GM12878 (cell line): ENCODE measurements at regions not wholly inside any gene's neighbourhood (a gene's known extent, or its start where the extent isn't known, plus 50 kb on each side); places are given as distances from the start of the nearest gene placed in this dataset.

Source experiments
- IRF5 ChIP-seq: fragments of 450-650 bp; IDR thresholded peaks from 2 replicates; pipeline ENCODE4 v1.6.1; 2017; ENCODE audit warnings: borderline replicate concordance
- POLR2A ChIP-seq: IDR thresholded peaks from 2 replicates; pipeline ENCODE4 v1.6.1; 2011; ENCODE audit warnings: low read depth, mild to moderate bottlenecking, low read length
- TF ChIP-seq, protein P1 (sequence below): fragments of 450-650 bp; formaldehyde crosslinking; IDR thresholded peaks from 2 replicates; pipeline ENCODE4 v1.4.0; 2020; ENCODE audit warnings: mild to moderate bottlenecking, moderate library complexity
- TF ChIP-seq, protein P2 (sequence below), 3 experiments: IDR thresholded peaks in 2 of 3; conservative IDR thresholded peaks in 1 of 3; 2 replicates each; pipeline ENCODE4 v1.5.1; 2011; ENCODE audit warnings: low read depth in 3 of 3, low read length in 3 of 3, mild to moderate bottlenecking in 3 of 3, control low read depth in 2 of 3, moderate library complexity in 2 of 3, inconsistent platforms in 1 of 3, mixed read lengths in 1 of 3; ENCODE audit not compliant: control insufficient read depth in 2 of 3, insufficient read depth in 1 of 3; ENCODE audit errors: extremely low read depth in 1 of 3
- TF ChIP-seq, protein P3 (sequence below): IDR thresholded peaks from 2 replicates; pipeline ENCODE4 v1.6.1; 2012; ENCODE audit warnings: low read depth, low read length, improper control_type of control experiment

DNA sequence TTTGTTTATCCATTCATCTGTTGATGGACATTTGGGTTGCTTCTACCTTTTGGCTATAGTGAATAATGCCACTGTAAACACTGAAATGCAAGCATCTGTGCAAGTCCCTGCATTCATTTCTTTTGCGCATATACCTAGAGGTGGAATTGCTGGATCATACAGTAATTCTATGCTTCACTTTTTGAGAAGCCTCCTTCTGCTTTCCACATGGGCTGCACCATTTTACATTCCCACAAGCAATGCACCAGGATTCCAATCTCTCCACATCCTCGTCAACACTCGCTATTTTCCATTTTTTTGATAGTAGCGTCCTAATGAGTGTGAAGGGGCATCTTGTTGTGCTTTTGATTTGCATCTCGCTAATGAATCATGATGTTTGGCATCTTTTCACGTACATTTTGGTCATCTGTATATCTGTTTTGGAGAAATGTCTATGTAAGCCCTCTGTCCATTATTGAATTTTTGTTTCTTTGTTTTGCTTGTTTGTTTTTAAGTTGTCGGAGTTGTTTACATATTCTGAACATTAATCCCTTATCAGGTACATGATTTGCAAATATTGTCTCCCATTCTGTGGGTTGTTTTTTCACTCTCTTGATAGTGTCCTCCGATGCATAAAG lies 335.4 kb downstream of the RRAGC start:
- TF ChIP-seq, protein P1, sequence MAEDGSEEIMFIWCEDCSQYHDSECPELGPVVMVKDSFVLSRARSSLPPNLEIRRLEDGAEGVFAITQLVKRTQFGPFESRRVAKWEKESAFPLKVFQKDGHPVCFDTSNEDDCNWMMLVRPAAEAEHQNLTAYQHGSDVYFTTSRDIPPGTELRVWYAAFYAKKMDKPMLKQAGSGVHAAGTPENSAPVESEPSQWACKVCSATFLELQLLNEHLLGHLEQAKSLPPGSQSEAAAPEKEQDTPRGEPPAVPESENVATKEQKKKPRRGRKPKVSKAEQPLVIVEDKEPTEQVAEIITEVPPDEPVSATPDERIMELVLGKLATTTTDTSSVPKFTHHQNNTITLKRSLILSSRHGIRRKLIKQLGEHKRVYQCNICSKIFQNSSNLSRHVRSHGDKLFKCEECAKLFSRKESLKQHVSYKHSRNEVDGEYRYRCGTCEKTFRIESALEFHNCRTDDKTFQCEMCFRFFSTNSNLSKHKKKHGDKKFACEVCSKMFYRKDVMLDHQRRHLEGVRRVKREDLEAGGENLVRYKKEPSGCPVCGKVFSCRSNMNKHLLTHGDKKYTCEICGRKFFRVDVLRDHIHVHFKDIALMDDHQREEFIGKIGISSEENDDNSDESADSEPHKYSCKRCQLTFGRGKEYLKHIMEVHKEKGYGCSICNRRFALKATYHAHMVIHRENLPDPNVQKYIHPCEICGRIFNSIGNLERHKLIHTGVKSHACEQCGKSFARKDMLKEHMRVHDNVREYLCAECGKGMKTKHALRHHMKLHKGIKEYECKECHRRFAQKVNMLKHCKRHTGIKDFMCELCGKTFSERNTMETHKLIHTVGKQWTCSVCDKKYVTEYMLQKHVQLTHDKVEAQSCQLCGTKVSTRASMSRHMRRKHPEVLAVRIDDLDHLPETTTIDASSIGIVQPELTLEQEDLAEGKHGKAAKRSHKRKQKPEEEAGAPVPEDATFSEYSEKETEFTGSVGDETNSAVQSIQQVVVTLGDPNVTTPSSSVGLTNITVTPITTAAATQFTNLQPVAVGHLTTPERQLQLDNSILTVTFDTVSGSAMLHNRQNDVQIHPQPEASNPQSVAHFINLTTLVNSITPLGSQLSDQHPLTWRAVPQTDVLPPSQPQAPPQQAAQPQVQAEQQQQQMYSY (CRISPR knock-in tag) = no peak
- TF ChIP-seq, protein P2, sequence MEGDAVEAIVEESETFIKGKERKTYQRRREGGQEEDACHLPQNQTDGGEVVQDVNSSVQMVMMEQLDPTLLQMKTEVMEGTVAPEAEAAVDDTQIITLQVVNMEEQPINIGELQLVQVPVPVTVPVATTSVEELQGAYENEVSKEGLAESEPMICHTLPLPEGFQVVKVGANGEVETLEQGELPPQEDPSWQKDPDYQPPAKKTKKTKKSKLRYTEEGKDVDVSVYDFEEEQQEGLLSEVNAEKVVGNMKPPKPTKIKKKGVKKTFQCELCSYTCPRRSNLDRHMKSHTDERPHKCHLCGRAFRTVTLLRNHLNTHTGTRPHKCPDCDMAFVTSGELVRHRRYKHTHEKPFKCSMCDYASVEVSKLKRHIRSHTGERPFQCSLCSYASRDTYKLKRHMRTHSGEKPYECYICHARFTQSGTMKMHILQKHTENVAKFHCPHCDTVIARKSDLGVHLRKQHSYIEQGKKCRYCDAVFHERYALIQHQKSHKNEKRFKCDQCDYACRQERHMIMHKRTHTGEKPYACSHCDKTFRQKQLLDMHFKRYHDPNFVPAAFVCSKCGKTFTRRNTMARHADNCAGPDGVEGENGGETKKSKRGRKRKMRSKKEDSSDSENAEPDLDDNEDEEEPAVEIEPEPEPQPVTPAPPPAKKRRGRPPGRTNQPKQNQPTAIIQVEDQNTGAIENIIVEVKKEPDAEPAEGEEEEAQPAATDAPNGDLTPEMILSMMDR (IDR thresholded peaks at IDR 0.05 in 2 of 3, conservative IDR thresholded peaks at IDR 0.05 in 1 of 3; ENCODE audit: control insufficient read depth in 2 of 3, extremely low read depth in 1 of 3, insufficient read depth in 1 of 3, low read depth in 3 of 3, low read length in 3 of 3) = no peak
- TF ChIP-seq IRF5 = no peak
- TF ChIP-seq POLR2A = no peak
- TF ChIP-seq, protein P3, sequence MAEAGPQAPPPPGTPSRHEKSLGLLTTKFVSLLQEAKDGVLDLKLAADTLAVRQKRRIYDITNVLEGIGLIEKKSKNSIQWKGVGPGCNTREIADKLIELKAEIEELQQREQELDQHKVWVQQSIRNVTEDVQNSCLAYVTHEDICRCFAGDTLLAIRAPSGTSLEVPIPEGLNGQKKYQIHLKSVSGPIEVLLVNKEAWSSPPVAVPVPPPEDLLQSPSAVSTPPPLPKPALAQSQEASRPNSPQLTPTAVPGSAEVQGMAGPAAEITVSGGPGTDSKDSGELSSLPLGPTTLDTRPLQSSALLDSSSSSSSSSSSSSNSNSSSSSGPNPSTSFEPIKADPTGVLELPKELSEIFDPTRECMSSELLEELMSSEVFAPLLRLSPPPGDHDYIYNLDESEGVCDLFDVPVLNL = no peak
